ENCODE measurements at regions not wholly inside any gene's neighbourhood (a gene's known extent, or its start where the extent isn't known, plus 50 kb on each side); places are given as distances from the start of the nearest gene placed in this dataset.
"Not testable (repeated sequence)": the region's sequence is repeated elsewhere in the genome, so short reads cannot be mapped to it uniquely, and the experiment has no call there.

- Histone ChIP-seq H3K9ac (ENCODE audit: low read length) (no peak overlapping the region), H3K27ac (ENCODE audit: low read depth, low read length) (no peak overlapping the region), H3K4me3 (ENCODE audit: low read depth, low read length) (no peak overlapping the region)
These were observed 716.1 kb upstream of the LMO3 start for GRCh38 chr12:17322090-17322489.

GRCh38 chr12:17304503-17305347 lies 698.8 kb upstream of the LMO3 start:
- no peaks in the 10 kb centered on the region for H3K36me3 ChIP-seq (ENCODE audit: control insufficient read depth, insufficient read depth, low read length)
- H3K27me3 ChIP-seq (ENCODE audit: control insufficient read depth, insufficient read depth, low read length): no peaks in the 10 kb centered on the region
- H3K4me3 ChIP-seq (ENCODE audit: low read depth, low read length): no peak overlapping the region
- peaks cover 13% of the 10 kb centered on the region for H3K9me3 ChIP-seq (ENCODE audit: control insufficient read depth, insufficient read depth, low read depth, low read length)
- H3K27ac ChIP-seq (ENCODE audit: low read depth, low read length): no peak overlapping the region
- H3K9ac ChIP-seq (ENCODE audit: low read length): no peak overlapping the region
- no peaks in the 10 kb centered on the region for H3K4me1 ChIP-seq (ENCODE audit: control insufficient read depth, insufficient read depth, low read length)

More at GRCh38 chr12:17322090-17322489, 716.1 kb upstream of the LMO3 start:
- Histone ChIP-seq H3K4me1 (ENCODE audit: control insufficient read depth, insufficient read depth, low read length) (no peaks in the 10 kb centered on the region; the same call in 1 of the 2 replicates), H3K27me3 (ENCODE audit: control insufficient read depth, insufficient read depth, low read length) (no peaks in the 10 kb centered on the region), H3K36me3 (ENCODE audit: control insufficient read depth, insufficient read depth, low read length) (no peaks in the 10 kb centered on the region), H3K9me3 (ENCODE audit: control insufficient read depth, insufficient read depth, low read depth, low read length) (peaks cover 7% of the 10 kb centered on the region; the same call in 1 of the 2 replicates)

- no peak overlapping the region for H3K27ac ChIP-seq (ENCODE audit: low read depth, low read length)
- H3K4me3 ChIP-seq (ENCODE audit: low read depth, low read length): no peak overlapping the region
- peaks cover 23% of the 10 kb centered on the region for H3K9me3 ChIP-seq (ENCODE audit: control insufficient read depth, insufficient read depth, low read depth, low read length)
- H3K36me3 ChIP-seq (ENCODE audit: control insufficient read depth, insufficient read depth, low read length): no peaks in the 10 kb centered on the region
- H3K27me3 ChIP-seq (ENCODE audit: control insufficient read depth, insufficient read depth, low read length): no peaks in the 10 kb centered on the region
- H3K4me1 ChIP-seq (ENCODE audit: control insufficient read depth, insufficient read depth, low read length): no peaks in the 10 kb centered on the region
- no peak overlapping the region for H3K9ac ChIP-seq (ENCODE audit: low read length)
These were observed 696.0 kb upstream of the LMO3 start for GRCh38 chr12:17302001-17302400.

- Histone ChIP-seq H3K27ac (ENCODE audit: low read depth, low read length) (no peak overlapping the region), H3K4me1 (ENCODE audit: control insufficient read depth, insufficient read depth, low read length) (no peaks in the 10 kb centered on the region), H3K36me3 (ENCODE audit: control insufficient read depth, insufficient read depth, low read length) (no peaks in the 10 kb centered on the region), H3K4me3 (ENCODE audit: low read depth, low read length) (no peak overlapping the region), H3K27me3 (ENCODE audit: control insufficient read depth, insufficient read depth, low read length) (no peaks in the 10 kb centered on the region), H3K9me3 (ENCODE audit: control insufficient read depth, insufficient read depth, low read depth, low read length) (peaks cover 27% of the 10 kb centered on the region), H3K9ac (ENCODE audit: low read length) (no peak overlapping the region)
These were observed 695.6 kb upstream of the LMO3 start for GRCh38 chr12:17301544-17301943.

- peaks cover 22% of the 10 kb centered on the region for H3K9me3 ChIP-seq (ENCODE audit: control insufficient read depth, insufficient read depth, low read depth, low read length)
- H3K4me3 ChIP-seq (ENCODE audit: low read depth, low read length): no peak overlapping the region
- H3K9ac ChIP-seq (ENCODE audit: low read length): no peak overlapping the region
- H3K4me1 ChIP-seq (ENCODE audit: control insufficient read depth, insufficient read depth, low read length): no peaks in the 10 kb centered on the region
- H3K27ac ChIP-seq (ENCODE audit: low read depth, low read length): no peak overlapping the region
- H3K27me3 ChIP-seq (ENCODE audit: control insufficient read depth, insufficient read depth, low read length): no peaks in the 10 kb centered on the region
- no peaks in the 10 kb centered on the region for H3K36me3 ChIP-seq (ENCODE audit: control insufficient read depth, insufficient read depth, low read length)
These were observed 690.9 kb upstream of the LMO3 start for GRCh38 chr12:17296882-17297281.

- Histone ChIP-seq H3K36me3 (ENCODE audit: control insufficient read depth, insufficient read depth, low read length) (no peaks in the 10 kb centered on the region), H3K4me3 (ENCODE audit: low read depth, low read length) (no peak overlapping the region), H3K4me1 (ENCODE audit: control insufficient read depth, insufficient read depth, low read length) (no peaks in the 10 kb centered on the region), H3K9me3 (ENCODE audit: control insufficient read depth, insufficient read depth, low read depth, low read length) (peaks cover 15% of the 10 kb centered on the region; the same call in 1 of the 2 replicates), H3K27me3 (ENCODE audit: control insufficient read depth, insufficient read depth, low read length) (no peaks in the 10 kb centered on the region), H3K9ac (ENCODE audit: low read length) (no peak overlapping the region), H3K27ac (ENCODE audit: low read depth, low read length) (no peak overlapping the region)
These were observed 680.9 kb upstream of the LMO3 start for GRCh38 chr12:17286874-17287273.

GRCh38 chr12:17284873-17285272 lies 678.9 kb upstream of the LMO3 start:
- H3K36me3 ChIP-seq (ENCODE audit: control insufficient read depth, insufficient read depth, low read length): no peaks in the 10 kb centered on the region
- no peak overlapping the region for H3K9ac ChIP-seq (ENCODE audit: low read length)
- no peak overlapping the region for H3K27ac ChIP-seq (ENCODE audit: low read depth, low read length)
- no peaks in the 10 kb centered on the region for H3K4me1 ChIP-seq (ENCODE audit: control insufficient read depth, insufficient read depth, low read length)
- peaks cover 15% of the 10 kb centered on the region; the same call in 1 of the 2 replicates for H3K9me3 ChIP-seq (ENCODE audit: control insufficient read depth, insufficient read depth, low read depth, low read length)
- H3K27me3 ChIP-seq (ENCODE audit: control insufficient read depth, insufficient read depth, low read length): no peaks in the 10 kb centered on the region
- H3K4me3 ChIP-seq (ENCODE audit: low read depth, low read length): no peak overlapping the region

- Histone ChIP-seq H3K27me3 (ENCODE audit: control insufficient read depth, insufficient read depth, low read length) (no peaks in the 10 kb centered on the region), H3K9ac (ENCODE audit: low read length) (no peak overlapping the region), H3K9me3 (ENCODE audit: control insufficient read depth, insufficient read depth, low read depth, low read length) (peaks cover 15% of the 10 kb centered on the region; the same call in 1 of the 2 replicates), H3K4me1 (ENCODE audit: control insufficient read depth, insufficient read depth, low read length) (no peaks in the 10 kb centered on the region), H3K4me3 (ENCODE audit: low read depth, low read length) (no peak overlapping the region), H3K27ac (ENCODE audit: low read depth, low read length) (no peak overlapping the region), H3K36me3 (ENCODE audit: control insufficient read depth, insufficient read depth, low read length) (no peaks in the 10 kb centered on the region)
These were observed 677.6 kb upstream of the LMO3 start for GRCh38 chr12:17283563-17283962.

- not testable (repeated sequence) for H3K4me1 ChIP-seq (ENCODE audit: control insufficient read depth, insufficient read depth, low read length); H3K27ac ChIP-seq (ENCODE audit: low read depth, low read length); H3K36me3 ChIP-seq (ENCODE audit: control insufficient read depth, insufficient read depth, low read length); H3K9ac ChIP-seq (ENCODE audit: low read length); H3K4me3 ChIP-seq (ENCODE audit: low read depth, low read length); H3K27me3 ChIP-seq (ENCODE audit: control insufficient read depth, insufficient read depth, low read length)
- H3K9me3 ChIP-seq (ENCODE audit: control insufficient read depth, insufficient read depth, low read depth, low read length): peaks cover 12% of the 10 kb centered on the region; the same call in 1 of the 2 replicates
These were observed 676.2 kb upstream of the LMO3 start for GRCh38 chr12:17282169-17282568.

- Histone ChIP-seq H3K9ac (ENCODE audit: low read length) (no peak overlapping the region), H3K9me3 (ENCODE audit: control insufficient read depth, insufficient read depth, low read depth, low read length) (0 out of 2 replicates have a peak, but pooled peaks cover 1% of the 10 kb centered on the region), H3K4me3 (ENCODE audit: low read depth, low read length) (no peak overlapping the region), H3K4me1 (ENCODE audit: control insufficient read depth, insufficient read depth, low read length) (no peaks in the 10 kb centered on the region), H3K36me3 (ENCODE audit: control insufficient read depth, insufficient read depth, low read length) (no peaks in the 10 kb centered on the region), H3K27ac (ENCODE audit: low read depth, low read length) (no peak overlapping the region), H3K27me3 (ENCODE audit: control insufficient read depth, insufficient read depth, low read length) (no peaks in the 10 kb centered on the region)
These were observed 673.0 kb upstream of the LMO3 start for GRCh38 chr12:17278946-17279345.

- Histone ChIP-seq H3K27ac (ENCODE audit: low read depth, low read length) (no peak overlapping the region), H3K36me3 (ENCODE audit: control insufficient read depth, insufficient read depth, low read length) (no peaks in the 10 kb centered on the region), H3K9ac (ENCODE audit: low read length) (no peak overlapping the region), H3K4me3 (ENCODE audit: low read depth, low read length) (no peak overlapping the region), H3K4me1 (ENCODE audit: control insufficient read depth, insufficient read depth, low read length) (no peaks in the 10 kb centered on the region), H3K9me3 (ENCODE audit: control insufficient read depth, insufficient read depth, low read depth, low read length) (no peaks in the 10 kb centered on the region), H3K27me3 (ENCODE audit: control insufficient read depth, insufficient read depth, low read length) (no peaks in the 10 kb centered on the region)
These were observed 670.2 kb upstream of the LMO3 start for GRCh38 chr12:17276196-17276595.

Data from HUES6 (cell line).